DOHH2 (cell line): ENCODE measurements at regions not wholly inside any gene's neighbourhood (a gene's known extent, or its start where the extent isn't known, plus 50 kb on each side); places are given as distances from the start of the nearest gene placed in this dataset.

Experiments
- H3F3A ChIP-seq: fragments of 200-600 bp; sonication (generic), shearing (Covaris generic); 2 replicates; pipeline ENCODE4 v1.6.0; 2016; ENCODE audit warnings: antibody characterized with exemption, mild to moderate bottlenecking; ENCODE audit not compliant: control insufficient read depth, insufficient read depth
- H3K27ac ChIP-seq: fragments of 200-600 bp; sonication (generic); 2 replicates; pipeline ENCODE4 v1.5.1; 2014; ENCODE audit warnings: low read depth, mild to moderate bottlenecking, low read length, moderate library complexity
- H3K27me3 ChIP-seq: fragments of 200-600 bp; sonication (generic); 2 replicates; pipeline ENCODE4 v1.6.1; 2014; ENCODE audit warnings: mild to moderate bottlenecking, low read length, mixed read lengths; ENCODE audit not compliant: control insufficient read depth
- H3K36me3 ChIP-seq: fragments of 200-600 bp; sonication (generic); 2 replicates; pipeline ENCODE4 v1.6.1; 2014; ENCODE audit warnings: mild to moderate bottlenecking, low read length, moderate library complexity, mixed read lengths; ENCODE audit not compliant: control insufficient read depth
- H3K4me1 ChIP-seq: fragments of 200-600 bp; sonication (generic); 2 replicates; pipeline ENCODE4 v1.6.1; 2014; ENCODE audit warnings: mild to moderate bottlenecking, low read length, mixed read lengths; ENCODE audit not compliant: control insufficient read depth
- H3K4me2 ChIP-seq: fragments of 200-600 bp; sonication (generic); 2 replicates; pipeline ENCODE4 v1.6.0; 2014; ENCODE audit warnings: mild to moderate bottlenecking, low read length, moderate library complexity
- H3K4me3 ChIP-seq: fragments of 200-600 bp; sonication (generic); 2 replicates; pipeline ENCODE4 v1.5.1; 2014; ENCODE audit warnings: mild to moderate bottlenecking, low read length, mixed read lengths
- H3K79me2 ChIP-seq: fragments of 200-600 bp; sonication (generic); 2 replicates; pipeline ENCODE4 v1.6.1; 2014; ENCODE audit warnings: mild to moderate bottlenecking, low read length, mixed read lengths; ENCODE audit not compliant: control insufficient read depth
- H3K9me2 ChIP-seq: fragments of 200-600 bp; sonication (generic); replicated peaks from 2 replicates; pipeline ENCODE4 v1.6.1; 2014; ENCODE audit warnings: mild to moderate bottlenecking, low read length, mixed read lengths; ENCODE audit not compliant: control insufficient read depth
- H3K9me3 ChIP-seq: fragments of 200-600 bp; sonication (generic); 2 replicates; pipeline ENCODE4 v1.6.1; 2014; ENCODE audit warnings: antibody characterized with exemption, low read length, mixed read lengths; ENCODE audit not compliant: control insufficient read depth, insufficient read depth
- H4K20me1 ChIP-seq: fragments of 200-600 bp; sonication (generic); 2 replicates; pipeline ENCODE4 v1.6.0; 2014; ENCODE audit warnings: low read depth, mild to moderate bottlenecking, antibody characterized with exemption, low read length, moderate library complexity; ENCODE audit not compliant: control insufficient read depth, insufficient read depth
- EZH2phosphoT487 ChIP-seq: fragments of 200-600 bp; sonication (generic); IDR thresholded peaks from 2 replicates; pipeline ENCODE4 v1.6.1; 2017; ENCODE audit warnings: borderline replicate concordance, mild to moderate bottlenecking, antibody characterized with exemption, low read length, moderate library complexity, mixed read lengths
- TF ChIP-seq, protein P1 (sequence below): fragments of 200-600 bp; sonication (generic); IDR thresholded peaks from one replicate; pipeline ENCODE4 v1.5.1; 2014; ENCODE audit warnings: antibody characterized with exemption, mild to moderate bottlenecking, low read depth, low read length; ENCODE audit not compliant: poor library complexity, severe bottlenecking

DNA sequence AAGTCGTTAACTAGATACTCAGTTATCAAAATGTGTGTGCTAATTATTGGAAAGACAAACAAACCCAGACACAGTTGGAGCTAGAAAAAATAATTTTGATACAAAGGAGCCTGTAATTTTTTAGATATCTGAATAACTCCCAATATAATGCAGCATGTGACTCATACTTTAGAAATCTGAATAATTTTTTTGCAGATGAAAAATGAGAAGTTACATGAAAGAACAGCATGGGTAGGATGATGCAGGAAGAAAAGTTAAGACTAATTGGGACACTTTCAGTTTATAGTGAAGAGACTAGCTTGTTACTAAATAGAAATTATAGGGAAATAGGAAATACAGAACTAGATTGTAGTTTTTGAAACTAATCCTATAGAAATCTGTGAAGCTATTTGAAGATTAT is 945.8 kb downstream of the CBLN2 start:
- Histone ChIP-seq H3K9me3 (no peaks in the 10 kb centered on the region), H4K20me1 (no peaks in the 10 kb centered on the region), H3K27ac (no peak overlapping the region), H3F3A (no peaks in the 10 kb centered on the region), H3K4me1 (no peaks in the 10 kb centered on the region), H3K9me2 (no peaks in the 10 kb centered on the region), H3K36me3 (no peaks in the 10 kb centered on the region), H3K27me3 (no peaks in the 10 kb centered on the region), H3K79me2 (no peaks in the 10 kb centered on the region), H3K4me2 (no peak overlapping the region), H3K4me3 (no peak overlapping the region)
- TF ChIP-seq, protein P1, sequence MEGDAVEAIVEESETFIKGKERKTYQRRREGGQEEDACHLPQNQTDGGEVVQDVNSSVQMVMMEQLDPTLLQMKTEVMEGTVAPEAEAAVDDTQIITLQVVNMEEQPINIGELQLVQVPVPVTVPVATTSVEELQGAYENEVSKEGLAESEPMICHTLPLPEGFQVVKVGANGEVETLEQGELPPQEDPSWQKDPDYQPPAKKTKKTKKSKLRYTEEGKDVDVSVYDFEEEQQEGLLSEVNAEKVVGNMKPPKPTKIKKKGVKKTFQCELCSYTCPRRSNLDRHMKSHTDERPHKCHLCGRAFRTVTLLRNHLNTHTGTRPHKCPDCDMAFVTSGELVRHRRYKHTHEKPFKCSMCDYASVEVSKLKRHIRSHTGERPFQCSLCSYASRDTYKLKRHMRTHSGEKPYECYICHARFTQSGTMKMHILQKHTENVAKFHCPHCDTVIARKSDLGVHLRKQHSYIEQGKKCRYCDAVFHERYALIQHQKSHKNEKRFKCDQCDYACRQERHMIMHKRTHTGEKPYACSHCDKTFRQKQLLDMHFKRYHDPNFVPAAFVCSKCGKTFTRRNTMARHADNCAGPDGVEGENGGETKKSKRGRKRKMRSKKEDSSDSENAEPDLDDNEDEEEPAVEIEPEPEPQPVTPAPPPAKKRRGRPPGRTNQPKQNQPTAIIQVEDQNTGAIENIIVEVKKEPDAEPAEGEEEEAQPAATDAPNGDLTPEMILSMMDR, result no peak
- no peak for TF ChIP-seq EZH2phosphoT487

DNA sequence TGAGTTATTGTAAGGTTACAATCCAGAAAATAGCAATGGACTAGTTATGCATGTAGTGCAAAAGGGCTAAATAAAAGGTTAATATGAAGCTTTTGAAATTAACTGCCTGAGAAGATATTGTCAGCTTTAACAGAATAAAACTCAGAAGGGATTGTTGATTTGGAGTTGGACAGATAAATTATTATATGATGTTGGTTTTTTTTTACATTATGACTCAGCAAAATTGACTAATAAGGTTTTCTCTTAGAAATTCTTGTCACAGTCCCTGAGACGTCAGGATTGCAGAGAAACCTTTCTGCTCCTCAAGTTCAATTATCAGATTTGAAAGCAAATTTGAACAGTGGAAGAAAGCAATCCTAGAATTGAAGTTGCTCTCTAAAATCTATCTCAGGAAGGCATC is 946.9 kb downstream of the CBLN2 start:
- Histone ChIP-seq H3K9me2 (no peaks in the 10 kb centered on the region), H3K27me3 (no peaks in the 10 kb centered on the region), H3K27ac (no peak overlapping the region), H3K4me3 (no peak overlapping the region), H3F3A (no peaks in the 10 kb centered on the region), H3K9me3 (no peaks in the 10 kb centered on the region), H3K4me2 (no peak overlapping the region), H4K20me1 (no peaks in the 10 kb centered on the region), H3K36me3 (no peaks in the 10 kb centered on the region), H3K79me2 (no peaks in the 10 kb centered on the region), H3K4me1 (no peaks in the 10 kb centered on the region)
- no peak for TF ChIP-seq EZH2phosphoT487
- TF ChIP-seq, protein P1, result no peak

DNA sequence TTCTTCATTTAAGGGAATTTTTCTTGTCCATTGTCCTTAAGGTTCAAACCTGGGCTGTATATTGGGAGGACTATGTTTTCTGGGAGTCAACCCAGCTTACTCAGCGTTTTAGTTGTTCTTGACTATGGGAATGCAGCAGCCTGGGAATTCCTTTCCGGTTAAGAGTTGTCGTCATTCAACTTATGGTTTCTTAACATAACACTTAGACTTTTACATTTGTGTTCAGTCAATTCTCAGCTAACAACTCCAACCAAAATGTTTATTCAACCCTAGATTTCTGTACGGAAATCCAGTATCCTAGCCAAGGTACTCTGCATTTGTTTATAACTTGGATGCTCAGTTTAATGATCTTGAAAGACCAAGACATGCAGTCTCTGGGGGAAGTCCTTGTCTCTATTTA is 960.9 kb downstream of the CBLN2 start:
- Histone ChIP-seq H3K4me1 (no peaks in the 10 kb centered on the region), H4K20me1 (no peaks in the 10 kb centered on the region), H3K9me2 (no peaks in the 10 kb centered on the region), H3K4me2 (no peak overlapping the region), H3K9me3 (no peaks in the 10 kb centered on the region; the same call in 1 of the 2 replicates), H3K36me3 (no peaks in the 10 kb centered on the region), H3K79me2 (no peaks in the 10 kb centered on the region), H3K27ac (no peak overlapping the region), H3K4me3 (no peak overlapping the region), H3K27me3 (no peaks in the 10 kb centered on the region), H3F3A (no peaks in the 10 kb centered on the region)
- TF ChIP-seq, protein P1, result no peak
- no peak for TF ChIP-seq EZH2phosphoT487

DNA sequence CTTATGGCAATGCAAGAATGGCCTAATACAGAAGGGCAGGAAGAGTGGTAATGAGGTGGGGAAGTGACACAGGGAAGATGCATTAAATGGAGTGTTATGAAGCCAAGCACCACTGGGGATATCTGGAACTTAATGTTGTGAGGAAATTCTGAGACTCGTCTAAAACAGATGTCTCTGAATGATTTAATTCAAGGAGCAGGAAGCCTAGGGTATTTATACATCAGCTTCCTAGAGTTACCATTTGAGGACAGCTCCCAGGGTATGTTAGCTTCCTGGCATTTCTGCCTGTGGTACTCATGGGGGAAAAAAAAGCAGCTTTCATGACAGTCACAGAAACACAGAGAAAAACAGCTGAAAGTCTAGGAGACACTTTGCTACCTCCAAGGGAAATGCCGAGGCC is 989.5 kb downstream of the CBLN2 start:
- no peaks in the 10 kb centered on the region for H3K36me3 ChIP-seq
- no peaks in the 10 kb centered on the region for H3K79me2 ChIP-seq
- H3K4me1 ChIP-seq, result no peaks in the 10 kb centered on the region
- no peaks in the 10 kb centered on the region for H3K27me3 ChIP-seq
- H3K27ac ChIP-seq, result no peak overlapping the region
- TF ChIP-seq, protein P1, result no peak
- no peak for TF ChIP-seq EZH2phosphoT487
- no peak overlapping the region for H3K4me2 ChIP-seq
- H3K4me3 ChIP-seq, result no peak overlapping the region
- no peaks in the 10 kb centered on the region for H4K20me1 ChIP-seq
- no peaks in the 10 kb centered on the region for H3K9me3 ChIP-seq
- H3K9me2 ChIP-seq, result no peaks in the 10 kb centered on the region
- no peaks in the 10 kb centered on the region for H3F3A ChIP-seq
